Ovary (tissue), 3 donors: ENCODE measurements at regions not wholly inside any gene's neighbourhood (a gene's known extent, or its start where the extent isn't known, plus 50 kb on each side); places are given as distances from the start of the nearest gene placed in this dataset.

ENCODE experiments used
- CTCF ChIP-seq, 3 donors: fragments of 450-650 bp in 2 of 3; fragments of 200-600 bp in 1 of 3; IDR thresholded peaks; one replicate each; pipeline versions ENCODE4 v1.5.1 to v1.8.0; 2016 to 2022; ENCODE audit warnings: antibody characterized with exemption in 3 of 3, mild to moderate bottlenecking in 1 of 3
- POLR2A ChIP-seq: fragments of 450-650 bp; IDR thresholded peaks from one replicate; pipeline ENCODE4 v1.6.1; 2017; ENCODE audit warnings: antibody characterized with exemption, mild to moderate bottlenecking, moderate library complexity
- donor health status: DM: no; HTN: no; CAD: no.

- no peak for TF ChIP-seq CTCF (IDR thresholded peaks at IDR 0.05)
- no peak for TF ChIP-seq POLR2A
These were observed 412.3 kb upstream of the CDH11 start for GRCh38 chr16:65534121-65534528.
